CD14-positive monocyte (primary cell): ENCODE measurements at regions not wholly inside any gene's neighbourhood (a gene's known extent, or its start where the extent isn't known, plus 50 kb on each side); places are given as distances from the start of the nearest gene placed in this dataset.
"Not testable (repeated sequence)": the region's sequence is repeated elsewhere in the genome, so short reads cannot be mapped to it uniquely, and the experiment has no call there.

ENCODE experiments used
- DNase-seq, 3 donors: peaks; one replicate each; pipeline ENCODE4 v3.0.0-alpha.2; 2011 to 2022
- H2AFZ ChIP-seq: 2 replicates; pipeline ENCODE4 v1.6.0; 2012; ENCODE audit warnings: mild to moderate bottlenecking, low read depth, low read length, inconsistent platforms; ENCODE audit not compliant: insufficient read depth, poor library complexity, severe bottlenecking
- H3K27ac ChIP-seq, 2 donors: 1 replicate in 1 of 2; 2 replicates in 1 of 2; pipeline ENCODE4 v1.5.1; 2012 to 2013; ENCODE audit warnings: low read length in 2 of 2, control low read depth in 1 of 2, inconsistent platforms in 1 of 2, low read depth in 1 of 2, mild to moderate bottlenecking in 1 of 2
- H3K27me3 ChIP-seq, 2 donors: one replicate each; pipeline versions ENCODE4 v1.6.0 to v1.6.1; 2011 to 2013; ENCODE audit warnings: low read length in 2 of 2; ENCODE audit not compliant: control insufficient read depth in 2 of 2, insufficient read depth in 2 of 2
- H3K36me3 ChIP-seq, 2 donors: replicated peaks in 1 of 2; 1 replicate in 1 of 2; 2 replicates in 1 of 2; pipeline versions ENCODE4 v1.5.1 to v1.6.1; 2012 to 2013; ENCODE audit warnings: low read length in 2 of 2, control low read depth in 1 of 2, inconsistent platforms in 1 of 2, mild to moderate bottlenecking in 1 of 2; ENCODE audit not compliant: insufficient read depth in 2 of 2, control insufficient read depth in 1 of 2
- H3K4me1 ChIP-seq, 2 donors: 1 replicate in 1 of 2; 2 replicates in 1 of 2; pipeline versions ENCODE4 v1.5.1 to v1.6.1; 2012 to 2013; ENCODE audit warnings: low read length in 2 of 2, control low read depth in 1 of 2, inconsistent platforms in 1 of 2, mild to moderate bottlenecking in 1 of 2, moderate library complexity in 1 of 2; ENCODE audit not compliant: insufficient read depth in 2 of 2, control insufficient read depth in 1 of 2
- H3K4me2 ChIP-seq: replicated peaks from 2 replicates; pipeline ENCODE3; 2012; ENCODE audit warnings: low read length, moderate library complexity, mild to moderate bottlenecking; ENCODE audit not compliant: poor library complexity, severe bottlenecking; ENCODE audit errors: extremely low read depth
- H3K4me3 ChIP-seq, 3 experiments: fragments of 200-600 bp in 1 of 3; sonication (generic) in 1 of 3; replicated peaks in 1 of 3; 1 replicate in 2 of 3; 2 replicates in 1 of 3; pipeline ENCODE4 v1.5.1; 2011 to 2013; ENCODE audit warnings: low read length in 3 of 3, mild to moderate bottlenecking in 3 of 3, control low read depth in 2 of 3, low read depth in 2 of 3, inconsistent platforms in 1 of 3, moderate library complexity in 1 of 3
- H3K79me2 ChIP-seq: 2 replicates; pipeline ENCODE4 v1.6.0; 2012; ENCODE audit warnings: mild to moderate bottlenecking, control low read depth, inconsistent platforms, low read length, moderate library complexity; ENCODE audit not compliant: insufficient read depth
- H3K9ac ChIP-seq: 2 replicates; pipeline ENCODE4 v1.6.0; 2017; ENCODE audit warnings: low read length, mild to moderate bottlenecking; ENCODE audit not compliant: insufficient read depth, poor library complexity, severe bottlenecking
- H3K9me3 ChIP-seq, 2 donors: replicated peaks in 1 of 2; 1 replicate in 1 of 2; 2 replicates in 1 of 2; pipeline versions ENCODE4 v1.5.1 to v1.6.1; 2012 to 2013; ENCODE audit warnings: low read length in 2 of 2, control low read depth in 1 of 2; ENCODE audit not compliant: control insufficient read depth in 1 of 2, insufficient read depth in 1 of 2
- H4K20me1 ChIP-seq: 2 replicates; pipeline ENCODE4 v1.6.0; 2012; ENCODE audit warnings: mild to moderate bottlenecking, low read length, control low read depth, moderate library complexity; ENCODE audit not compliant: insufficient read depth
- H3K27ac Mint-ChIP-seq, 7 donors: one replicate each; pipeline ENCODE4 v1.8.0; 2020; ENCODE audit warnings: mild to moderate bottlenecking in 7 of 7, mixed read lengths in 7 of 7, moderate library complexity in 6 of 7, inconsistent platforms in 2 of 7
- H3K27me3 Mint-ChIP-seq, 3 donors: one replicate each; pipeline ENCODE4 v1.8.0; 2021 to 2022; ENCODE audit warnings: low read depth in 3 of 3, mild to moderate bottlenecking in 3 of 3, mixed read lengths in 3 of 3, moderate library complexity in 3 of 3, inconsistent platforms in 1 of 3
- H3K36me3 Mint-ChIP-seq, 2 donors: one replicate each; pipeline ENCODE4 v1.8.0; 2020; ENCODE audit warnings: mixed read lengths in 2 of 2, inconsistent platforms in 1 of 2, mild to moderate bottlenecking in 1 of 2
- H3K4me1 Mint-ChIP-seq: one replicate; pipeline ENCODE4 v1.8.0; 2020; ENCODE audit warnings: mild to moderate bottlenecking, mixed read lengths
- H3K4me3 Mint-ChIP-seq, 2 donors: one replicate each; pipeline ENCODE4 v1.8.0; 2020; ENCODE audit warnings: mild to moderate bottlenecking in 2 of 2, mixed read lengths in 2 of 2, moderate library complexity in 1 of 2
- H3K9me3 Mint-ChIP-seq, 7 donors: one replicate each; pipeline ENCODE4 v1.8.0; 2020 to 2022; ENCODE audit warnings: mixed read lengths in 7 of 7, mild to moderate bottlenecking in 6 of 7, moderate library complexity in 6 of 7, inconsistent platforms in 2 of 7
- CTCF ChIP-seq: fragments of 200-600 bp; IDR thresholded peaks from one replicate; pipeline ENCODE4 v1.8.0; 2022; ENCODE audit warnings: antibody characterized with exemption, mild to moderate bottlenecking
- WGBS: methylation state at CpG from one replicate; pipeline ENCODE4 v1.1.5; 2013; ENCODE audit warnings: missing lambda C conversion rate; ENCODE audit not compliant: insufficient coverage; 5-methylcytosine and 5-hydroxymethylcytosine counted together
- intact Hi-C, 2 donors: fragments of 100-400 bp; cut with micrococcal nuclease; formaldehyde crosslinking; loops; one replicate each; pipeline versions ENCODE4 v1.15.0 to v1.15.1; 2023

- H2AFZ ChIP-seq, H3K4me1 ChIP-seq, H3K27ac Mint-ChIP-seq, H3K27ac ChIP-seq, DNase-seq, H3K36me3 ChIP-seq, H3K4me1 Mint-ChIP-seq, H3K9me3 ChIP-seq, H4K20me1 ChIP-seq, H3K9ac ChIP-seq, H3K4me2 ChIP-seq, H3K27me3 ChIP-seq, H3K36me3 Mint-ChIP-seq, H3K27me3 Mint-ChIP-seq, H3K4me3 ChIP-seq, H3K79me2 ChIP-seq, intact Hi-C loops, H3K4me3 Mint-ChIP-seq: not testable (repeated sequence)
- 84% methylated on average over 2 of the region's 5 CpGs for WGBS
- peaks cover 4 to 15% (median 7%) of the 10 kb centered on the region in 7 donors for H3K9me3 Mint-ChIP-seq
These were observed 116.1 kb upstream of the GJE1 start for GRCh38 chr6:142016666-142017065.

DNA sequence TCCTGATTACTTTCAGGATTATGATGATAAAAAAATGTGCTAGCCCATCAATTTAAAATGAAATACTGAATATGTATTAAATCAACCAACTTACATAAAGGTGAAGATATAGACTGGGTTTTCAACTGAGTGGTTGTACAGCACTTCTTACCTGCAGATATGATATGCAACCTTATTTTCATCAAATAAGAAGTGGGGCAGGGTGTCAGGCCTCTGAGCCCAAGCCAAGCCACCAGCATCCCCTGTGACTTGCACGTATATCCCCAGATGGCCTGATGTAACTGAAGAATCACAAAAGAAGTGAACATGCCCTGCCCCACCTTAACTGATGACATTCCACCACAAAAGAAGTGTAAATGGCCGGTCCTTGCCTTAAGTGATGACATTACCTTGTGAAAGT lies 117.3 kb upstream of the GJE1 start:
- H3K36me3 ChIP-seq, H4K20me1 ChIP-seq, H3K27ac ChIP-seq, H3K27me3 Mint-ChIP-seq, H3K27ac Mint-ChIP-seq, H3K4me3 Mint-ChIP-seq, H3K4me2 ChIP-seq, intact Hi-C loops, H3K36me3 Mint-ChIP-seq, H3K27me3 ChIP-seq, H3K4me1 Mint-ChIP-seq, H3K79me2 ChIP-seq, H3K4me1 ChIP-seq, H3K4me3 ChIP-seq, H3K9ac ChIP-seq, H2AFZ ChIP-seq, DNase-seq, H3K9me3 ChIP-seq: not testable (repeated sequence)
- no CpG with 5 or more reads among the region's 2 CpGs for WGBS
- H3K9me3 Mint-ChIP-seq, result peaks cover 0 to 13% (median 7%) of the 10 kb centered on the region in 7 donors

DNA sequence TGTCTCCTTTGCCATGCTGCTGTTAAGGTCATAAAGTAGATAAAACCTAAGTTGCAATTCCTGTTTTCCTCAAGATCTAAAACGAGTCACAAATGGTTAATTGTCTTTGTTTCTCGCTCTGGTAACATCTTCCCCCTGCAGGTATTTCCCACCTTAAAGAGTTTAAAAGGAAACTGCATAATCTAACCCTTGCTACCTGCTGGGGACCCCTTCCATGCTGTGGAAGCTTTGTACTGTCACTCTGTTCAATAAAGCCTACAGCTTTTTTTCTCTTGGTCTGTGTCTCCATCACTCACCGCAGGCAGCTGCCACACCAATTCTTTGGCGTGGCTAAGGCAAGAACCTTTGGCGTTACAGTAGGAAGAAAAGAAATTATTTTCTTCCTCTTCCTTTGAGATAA lies 117.7 kb upstream of the GJE1 start:
- no peaks in the 10 kb centered on the region for H3K4me1 ChIP-seq
- H3K27ac ChIP-seq, result no peak overlapping the region
- H2AFZ ChIP-seq, result no peak overlapping the region
- H3K79me2 ChIP-seq, result no peaks in the 10 kb centered on the region
- H3K27ac Mint-ChIP-seq, result no peak overlapping the region
- WGBS, result 0% methylated on average over 2 of the region's 5 CpGs
- no peaks in the 10 kb centered on the region for H3K36me3 ChIP-seq
- no peak overlapping the region for H3K4me2 ChIP-seq
- H3K9me3 ChIP-seq, result no peaks in the 10 kb centered on the region
- H3K4me3 ChIP-seq, result no peak overlapping the region
- H3K9me3 Mint-ChIP-seq, result peaks cover 0 to 13% (median 7%) of the 10 kb centered on the region in 7 donors
- H3K27me3 ChIP-seq, result no peaks in the 10 kb centered on the region
- peaks cover 0 to 3% (median 1%) of the 10 kb centered on the region in 3 donors for H3K27me3 Mint-ChIP-seq
- H3K4me3 Mint-ChIP-seq, result no peak overlapping the region
- H3K9ac ChIP-seq, result no peak overlapping the region
- TF ChIP-seq CTCF, result no peak
- intact Hi-C loops, result no loop called here
- no peaks in the 10 kb centered on the region for H3K36me3 Mint-ChIP-seq
- no peaks in the 10 kb centered on the region for H4K20me1 ChIP-seq
- DNase-seq, result no peak
- H3K4me1 Mint-ChIP-seq, result no peaks in the 10 kb centered on the region
